IMR-90 (cell line): ENCODE measurements at regions not wholly inside any gene's neighbourhood (a gene's known extent, or its start where the extent isn't known, plus 50 kb on each side); places are given as distances from the start of the nearest gene placed in this dataset.

Experiments used
- ATAC-seq: fragments of 200-7000 bp; cut with Tn5 transposase; 2 replicates; pipeline ENCODE4 v1.9.1; 2020; ENCODE audit warnings: low read depth, mild to moderate bottlenecking, moderate library complexity
- BruUV-seq: library from RNA; stranded (reverse); fragments of 400-500 nt; replicated peaks from 2 replicates; lab custom pipeline; 2021; lab: Mats Ljungman, UMichigan
- CTCF ChIA-PET: fragments of 300-600 bp; formaldehyde crosslinking; extraction: SDS; loops from one replicate; lab custom pipeline; 2021; ENCODE audit warnings: antibody characterized with exemption; lab: Yijun Ruan, JAX
- POLR2A ChIA-PET: fragments of 300-600 bp; sonication (Branson Sonifier 250); formaldehyde crosslinking; loops from one replicate; lab custom pipeline; 2022; ENCODE audit warnings: antibody characterized with exemption; ENCODE audit not compliant: unreplicated experiment; lab: Charles Lee
- DNase-seq: peaks from one replicate; pipeline ENCODE4 v3.0.0; 2013
- H2AFZ ChIP-seq: replicated peaks from 2 replicates; pipeline ENCODE3; 2013; ENCODE audit warnings: low read length, mild to moderate bottlenecking; ENCODE audit not compliant: poor library complexity
- H2AK5ac ChIP-seq: 2 replicates; pipeline ENCODE4 v1.6.1; 2013; ENCODE audit warnings: low read depth, low read length, inconsistent platforms
- H2AK9ac ChIP-seq: replicated peaks from 2 replicates; pipeline ENCODE3; 2013; ENCODE audit warnings: mild to moderate bottlenecking, low read depth, low read length, moderate library complexity; ENCODE audit not compliant: poor library complexity
- H2BK120ac ChIP-seq: 2 replicates; pipeline ENCODE4 v1.6.1; 2013; ENCODE audit warnings: low read depth, low read length, inconsistent platforms
- H2BK15ac ChIP-seq: 3 replicates; pipeline ENCODE4 v1.6.1; 2013; ENCODE audit warnings: low read depth, low read length, inconsistent platforms
- H2BK20ac ChIP-seq: 2 replicates; pipeline ENCODE4 v1.6.1; 2013; ENCODE audit warnings: low read depth, mild to moderate bottlenecking, inconsistent platforms, low read length, moderate library complexity
- H2BK5ac ChIP-seq: 2 replicates; pipeline ENCODE4 v1.6.1; 2013; ENCODE audit warnings: mild to moderate bottlenecking, low read depth, low read length, inconsistent platforms; ENCODE audit not compliant: poor library complexity, severe bottlenecking
- H3K14ac ChIP-seq: replicated peaks from 2 replicates; pipeline ENCODE4 v1.6.1; 2013; ENCODE audit warnings: low read depth, low read length, inconsistent platforms
- H3K18ac ChIP-seq: 2 replicates; pipeline ENCODE4 v1.6.1; 2013; ENCODE audit warnings: low read depth, low read length, control low read depth
- H3K23ac ChIP-seq: 2 replicates; pipeline ENCODE4 v1.6.1; 2013; ENCODE audit warnings: low read depth, low read length, inconsistent platforms
- H3K27ac ChIP-seq: 2 replicates; pipeline ENCODE4 v1.5.1; 2013; ENCODE audit warnings: mild to moderate bottlenecking, control low read depth, low read length; ENCODE audit not compliant: insufficient read depth
- H3K27me3 ChIP-seq: 2 replicates; pipeline ENCODE4 v1.6.1; 2013; ENCODE audit warnings: low read length; ENCODE audit not compliant: control insufficient read depth, insufficient read depth
- H3K36me3 ChIP-seq: 2 replicates; pipeline ENCODE4 v1.6.1; 2013; ENCODE audit warnings: low read length, mixed read lengths; ENCODE audit not compliant: control insufficient read depth, insufficient read depth
- H3K4ac ChIP-seq: 2 replicates; pipeline ENCODE4 v1.6.1; 2013; ENCODE audit warnings: low read depth, low read length, inconsistent platforms
- H3K4me1 ChIP-seq: 2 replicates; pipeline ENCODE4 v1.6.1; 2013; ENCODE audit warnings: low read length, mixed read lengths; ENCODE audit not compliant: control insufficient read depth, insufficient read depth
- H3K4me2 ChIP-seq: 2 replicates; pipeline ENCODE4 v1.6.1; 2013; ENCODE audit warnings: low read depth, mild to moderate bottlenecking, control low read depth, low read length, moderate library complexity
- H3K4me3 ChIP-seq: 2 replicates; pipeline ENCODE4 v1.5.1; 2013; ENCODE audit warnings: low read depth, mild to moderate bottlenecking, control low read depth, low read length, moderate library complexity; ENCODE audit not compliant: insufficient read depth
- H3K56ac ChIP-seq: 2 replicates; pipeline ENCODE4 v1.6.1; 2013; ENCODE audit warnings: low read length, inconsistent platforms; ENCODE audit not compliant: insufficient read depth; ENCODE audit errors: extremely low read depth
- H3K79me1 ChIP-seq, 2 experiments: 2 replicates each; pipeline ENCODE4 v1.6.1; 2013; ENCODE audit warnings: low read length in 2 of 2, inconsistent platforms in 1 of 2, low read depth in 1 of 2
- H3K9ac ChIP-seq: 2 replicates; pipeline ENCODE4 v1.6.1; 2013; ENCODE audit warnings: low read depth, low read length, control low read depth
- H3K9me1 ChIP-seq: 2 replicates; pipeline ENCODE4 v1.6.1; 2013; ENCODE audit warnings: low read length, inconsistent platforms; ENCODE audit not compliant: insufficient read depth
- H3K9me3 ChIP-seq: 2 replicates; pipeline ENCODE4 v1.6.1; 2013; ENCODE audit warnings: low read length; ENCODE audit not compliant: control insufficient read depth, insufficient read depth
- H4K20me1 ChIP-seq: 2 replicates; pipeline ENCODE4 v1.6.1; 2013; ENCODE audit warnings: low read length, inconsistent platforms; ENCODE audit not compliant: insufficient read depth
- H4K5ac ChIP-seq: 2 replicates; pipeline ENCODE4 v1.6.1; 2013; ENCODE audit warnings: mild to moderate bottlenecking, low read depth, low read length, control low read depth
- H4K8ac ChIP-seq, 2 experiments: 2 replicates each; pipeline ENCODE4 v1.6.1; 2013; ENCODE audit warnings: low read depth in 2 of 2, low read length in 2 of 2, control low read depth in 1 of 2, inconsistent platforms in 1 of 2
- H4K91ac ChIP-seq: 2 replicates; pipeline ENCODE4 v1.6.1; 2013; ENCODE audit warnings: low read depth, low read length, inconsistent platforms; ENCODE audit not compliant: insufficient read depth
- CEBPB ChIP-seq: IDR thresholded peaks from 2 replicates; pipeline ENCODE4 v1.6.1; 2012; ENCODE audit warnings: low read depth, low read length, improper control_type of control experiment
- MAZ ChIP-seq: IDR thresholded peaks from 2 replicates; pipeline ENCODE4 v1.6.1; 2012; ENCODE audit warnings: low read depth, mild to moderate bottlenecking, low read length, improper control_type of control experiment, moderate library complexity, borderline replicate concordance
- NFE2L2 ChIP-seq: fragments of 150-350 bp; IDR thresholded peaks from 2 replicates; pipeline ENCODE4 v1.6.1; 2016; ENCODE audit warnings: low read depth, mild to moderate bottlenecking, low read length
- RAD21 ChIP-seq: IDR thresholded peaks from 2 replicates; pipeline ENCODE4 v1.6.1; 2012; ENCODE audit warnings: low read length, improper control_type of control experiment
- RCOR1 ChIP-seq: IDR thresholded peaks from 2 replicates; pipeline ENCODE4 v1.6.1; 2012; ENCODE audit warnings: mild to moderate bottlenecking, low read length, improper control_type of control experiment; ENCODE audit not compliant: insufficient replicate concordance
- WGBS, 2 experiments: methylation state at CpG; one replicate each; pipeline versions ENCODE4 v1.1.5 to v1.1.7; 2013; ENCODE audit warnings: missing lambda C conversion rate in 2 of 2; ENCODE audit not compliant: insufficient read length in 1 of 2; ENCODE audit errors: extremely low coverage in 2 of 2; 5-methylcytosine and 5-hydroxymethylcytosine counted together
- dilution Hi-C: fragments of 300-500 bp; cut with HindIII; formaldehyde crosslinking; loops from one replicate; pipeline ENCODE4 v1.14.3; 2018; ENCODE audit warnings: low sequenced_read_pairs; ENCODE audit not compliant: unreplicated experiment
- in situ Hi-C: fragments of 300-500 bp; cut with MboI; formaldehyde crosslinking; loops from 3 replicates; pipeline ENCODE4 v1.14.3; 2019; ENCODE audit warnings: low sequenced_read_pairs, inconsistent platforms, mixed read lengths
- intact Hi-C: fragments of 100-400 bp; cut with micrococcal nuclease; formaldehyde crosslinking; loops from 2 replicates; pipeline ENCODE4 v1.10.0; 2022
- TF ChIP-seq, protein P1 (sequence below): conservative IDR thresholded peaks from 2 replicates; pipeline ENCODE4 v1.5.1; 2012; ENCODE audit warnings: mild to moderate bottlenecking, low read depth, low read length, improper control_type of control experiment

DNA sequence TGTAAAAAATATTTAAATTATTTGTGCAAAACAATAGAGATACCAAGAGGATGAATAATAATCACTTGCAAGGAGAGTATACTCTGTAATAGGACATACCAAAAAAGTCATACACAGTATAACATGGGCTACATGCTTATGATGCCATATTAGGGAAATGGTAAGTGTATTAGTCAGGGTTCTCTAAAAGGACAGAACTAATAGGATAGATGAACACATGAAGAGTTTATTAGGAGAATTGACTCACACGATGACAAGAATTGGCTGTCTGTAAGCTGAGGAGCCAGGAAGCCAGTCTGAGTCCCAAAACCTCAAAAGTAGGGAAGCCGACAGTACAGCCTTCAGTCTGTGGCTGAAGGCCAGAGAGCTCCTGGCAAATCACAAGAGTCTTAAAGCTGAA, 151.2 kb downstream of the DTHD1 start:
- H2BK20ac ChIP-seq, result no peak overlapping the region
- H2AFZ ChIP-seq, result no peak overlapping the region
- ATAC-seq, result no peak
- H2BK5ac ChIP-seq, result no peak overlapping the region
- 50% methylated on average over 2 of the region's 2 CpGs; no CpG with 5 or more reads in 1 of the 2 experiments for WGBS, 2 experiments
- no peaks in the 10 kb centered on the region for H3K9me1 ChIP-seq
- H3K79me1 ChIP-seq, result no peaks in the 10 kb centered on the region
- H2BK120ac ChIP-seq, result no peak overlapping the region
- no peaks in the 10 kb centered on the region for H4K20me1 ChIP-seq
- no peaks in the 10 kb centered on the region for H3K27me3 ChIP-seq
- no peak for DNase-seq
- H3K56ac ChIP-seq, result no peak overlapping the region
- H3K4me1 ChIP-seq, result no peaks in the 10 kb centered on the region
- H3K14ac ChIP-seq, result no peak overlapping the region
- intact Hi-C loops (no loop called here), in situ Hi-C loops (no loop called here), dilution Hi-C loops (no loop called here)
- no peak overlapping the region for H3K18ac ChIP-seq
- H3K36me3 ChIP-seq, result no peaks in the 10 kb centered on the region
- no peak overlapping the region for H3K4ac ChIP-seq
- no peak overlapping the region for H2AK9ac ChIP-seq
- no peak overlapping the region for H3K27ac ChIP-seq
- H4K8ac ChIP-seq, result no peak overlapping the region
- peaks cover 3% of the 10 kb centered on the region; the same call in 1 of the 2 replicates for H3K9me3 ChIP-seq
- POLR2A ChIA-PET, result no interaction called here
- CTCF ChIA-PET, result no interaction called here
- no peak overlapping the region for H3K4me2 ChIP-seq
- no peak overlapping the region for H2BK15ac ChIP-seq
- no peak overlapping the region for H3K23ac ChIP-seq
- no peak overlapping the region for H2AK5ac ChIP-seq
- H3K9ac ChIP-seq, result no peak overlapping the region
- no peak overlapping the region for H3K4me3 ChIP-seq
- TF ChIP-seq RCOR1 (no peak), NFE2L2 (no peak), CEBPB (no peak), MAZ (no peak), RAD21 (no peak)
- TF ChIP-seq, protein P1, sequence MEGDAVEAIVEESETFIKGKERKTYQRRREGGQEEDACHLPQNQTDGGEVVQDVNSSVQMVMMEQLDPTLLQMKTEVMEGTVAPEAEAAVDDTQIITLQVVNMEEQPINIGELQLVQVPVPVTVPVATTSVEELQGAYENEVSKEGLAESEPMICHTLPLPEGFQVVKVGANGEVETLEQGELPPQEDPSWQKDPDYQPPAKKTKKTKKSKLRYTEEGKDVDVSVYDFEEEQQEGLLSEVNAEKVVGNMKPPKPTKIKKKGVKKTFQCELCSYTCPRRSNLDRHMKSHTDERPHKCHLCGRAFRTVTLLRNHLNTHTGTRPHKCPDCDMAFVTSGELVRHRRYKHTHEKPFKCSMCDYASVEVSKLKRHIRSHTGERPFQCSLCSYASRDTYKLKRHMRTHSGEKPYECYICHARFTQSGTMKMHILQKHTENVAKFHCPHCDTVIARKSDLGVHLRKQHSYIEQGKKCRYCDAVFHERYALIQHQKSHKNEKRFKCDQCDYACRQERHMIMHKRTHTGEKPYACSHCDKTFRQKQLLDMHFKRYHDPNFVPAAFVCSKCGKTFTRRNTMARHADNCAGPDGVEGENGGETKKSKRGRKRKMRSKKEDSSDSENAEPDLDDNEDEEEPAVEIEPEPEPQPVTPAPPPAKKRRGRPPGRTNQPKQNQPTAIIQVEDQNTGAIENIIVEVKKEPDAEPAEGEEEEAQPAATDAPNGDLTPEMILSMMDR, result no peak
- no TSS peak for BruUV-seq
- no peak overlapping the region for H4K5ac ChIP-seq
- no peak overlapping the region for H4K91ac ChIP-seq
